ENCODE measurements at regions not wholly inside any gene's neighbourhood (a gene's known extent, or its start where the extent isn't known, plus 50 kb on each side); places are given as distances from the start of the nearest gene placed in this dataset.

- ATAC-seq = no peak
Observed at GRCh38 chr5:35416217-35416988, 186.1 kb upstream of the PRLR start.

GRCh38 chr5:35415309-35415708 is 185.0 kb upstream of the PRLR start:
- ATAC-seq (no peak), DNase-seq (no peak)
- Histone ChIP-seq H3K4me2 (ENCODE audit: low read length) (no peak overlapping the region), H3K36me3 (ENCODE audit: low read depth, low read length) (no peaks in the 10 kb centered on the region), H3K9me3 (ENCODE audit: low read length) (no peaks in the 10 kb centered on the region), H3K9ac (ENCODE audit: low read length) (no peak overlapping the region), H3K27ac (ENCODE audit: low read length) (no peak overlapping the region), H4K20me1 (ENCODE audit: low read length) (no peaks in the 10 kb centered on the region), H3K4me1 (ENCODE audit: insufficient read depth, low read length) (no peaks in the 10 kb centered on the region), H3F3A (ENCODE audit: low read length, unreplicated experiment) (no peaks in the 10 kb centered on the region), H3K9me2 (replicated peaks; ENCODE audit: low read length) (no peaks in the 10 kb centered on the region), H3K27me3 (ENCODE audit: low read length) (peaks cover 31% of the 10 kb centered on the region), H3K79me2 (ENCODE audit: low read length) (no peaks in the 10 kb centered on the region), H2AFZ (ENCODE audit: low read length) (no peak overlapping the region), H3K4me3 (ENCODE audit: low read length) (no peak overlapping the region)
- POLR2A ChIA-PET (ENCODE audit: unreplicated experiment) = no interaction called here
- intact Hi-C loops (cut with micrococcal nuclease) = no loop called here
- BruUV-seq (replicated peaks) = no TSS peak
- TF ChIP-seq CTCF (conservative IDR thresholded peaks at IDR 0.05; ENCODE audit: low read depth, low read length) (no peak), EZH2phosphoT487 (IDR thresholded peaks at IDR 0.05; ENCODE audit: borderline replicate concordance, low read length) (no peak), EZH2 (IDR thresholded peaks at IDR 0.05; ENCODE audit: low read length, unreplicated experiment) (no peak)
- CTCF ChIA-PET = no interaction called here

More at GRCh38 chr5:35416217-35416988, 186.1 kb upstream of the PRLR start:
- H3K27me3 ChIP-seq (ENCODE audit: low read length) = peaks cover 31% of the 10 kb centered on the region
- intact Hi-C loops (cut with micrococcal nuclease) = no loop called here
- no peaks in the 10 kb centered on the region for H3F3A ChIP-seq (ENCODE audit: low read length, unreplicated experiment)
- no peaks in the 10 kb centered on the region for H3K4me1 ChIP-seq (ENCODE audit: insufficient read depth, low read length)
- ChIA-PET CTCF (no interaction called here), POLR2A (ENCODE audit: unreplicated experiment) (no interaction called here)
- no peak overlapping the region for H3K27ac ChIP-seq (ENCODE audit: low read length)
- TF ChIP-seq CTCF (conservative IDR thresholded peaks at IDR 0.05; ENCODE audit: low read depth, low read length) = no peak
- TF ChIP-seq EZH2 (IDR thresholded peaks at IDR 0.05; ENCODE audit: low read length, unreplicated experiment) = no peak
- TF ChIP-seq EZH2phosphoT487 (IDR thresholded peaks at IDR 0.05; ENCODE audit: borderline replicate concordance, low read length) = no peak
- no peak overlapping the region for H3K9ac ChIP-seq (ENCODE audit: low read length)
- no peaks in the 10 kb centered on the region for H3K36me3 ChIP-seq (ENCODE audit: low read depth, low read length)
- H3K4me3 ChIP-seq (ENCODE audit: low read length) = no peak overlapping the region
- BruUV-seq (replicated peaks) = no TSS peak
- H3K79me2 ChIP-seq (ENCODE audit: low read length) = no peaks in the 10 kb centered on the region
- H3K4me2 ChIP-seq (ENCODE audit: low read length) = no peak overlapping the region
- no peaks in the 10 kb centered on the region for H4K20me1 ChIP-seq (ENCODE audit: low read length)
- H2AFZ ChIP-seq (ENCODE audit: low read length) = no peak overlapping the region
- H3K9me2 ChIP-seq (replicated peaks; ENCODE audit: low read length) = no peaks in the 10 kb centered on the region
- H3K9me3 ChIP-seq (ENCODE audit: low read length) = no peaks in the 10 kb centered on the region
- DNase-seq = no peak

GRCh38 chr5:35409361-35409760 is 179.1 kb upstream of the PRLR start:
- no peak for DNase-seq
- H3K9me3 ChIP-seq (ENCODE audit: low read length) = no peaks in the 10 kb centered on the region
- ChIA-PET POLR2A (ENCODE audit: unreplicated experiment) (no interaction called here), CTCF (no interaction called here)
- H3K9me2 ChIP-seq (replicated peaks; ENCODE audit: low read length) = no peaks in the 10 kb centered on the region
- no peaks in the 10 kb centered on the region for H4K20me1 ChIP-seq (ENCODE audit: low read length)
- H2AFZ ChIP-seq (ENCODE audit: low read length) = no peak overlapping the region
- no peak overlapping the region for H3K27ac ChIP-seq (ENCODE audit: low read length)
- H3K9ac ChIP-seq (ENCODE audit: low read length) = no peak overlapping the region
- H3K4me1 ChIP-seq (ENCODE audit: insufficient read depth, low read length) = no peaks in the 10 kb centered on the region
- TF ChIP-seq CTCF (conservative IDR thresholded peaks at IDR 0.05; ENCODE audit: low read depth, low read length) = no peak
- no peak for TF ChIP-seq EZH2phosphoT487 (IDR thresholded peaks at IDR 0.05; ENCODE audit: borderline replicate concordance, low read length)
- TF ChIP-seq EZH2 (IDR thresholded peaks at IDR 0.05; ENCODE audit: low read length, unreplicated experiment) = no peak
- H3K27me3 ChIP-seq (ENCODE audit: low read length) = peaks cover 29% of the 10 kb centered on the region
- intact Hi-C loops (cut with micrococcal nuclease) = no loop called here
- ATAC-seq = no peak
- no peak overlapping the region for H3K4me2 ChIP-seq (ENCODE audit: low read length)
- H3K79me2 ChIP-seq (ENCODE audit: low read length) = no peaks in the 10 kb centered on the region
- H3K36me3 ChIP-seq (ENCODE audit: low read depth, low read length) = no peaks in the 10 kb centered on the region
- H3K4me3 ChIP-seq (ENCODE audit: low read length) = no peak overlapping the region
- no TSS peak for BruUV-seq (replicated peaks)
- H3F3A ChIP-seq (ENCODE audit: low read length, unreplicated experiment) = no peaks in the 10 kb centered on the region

Data from PC-3 (cell line).